Upper lobe of left lung (tissue), 6 donors: ENCODE measurements at regions not wholly inside any gene's neighbourhood (a gene's known extent, or its start where the extent isn't known, plus 50 kb on each side); places are given as distances from the start of the nearest gene placed in this dataset.

ENCODE experiments used
- ATAC-seq, 2 donors: fragments of 200-7000 bp; cut with Tn5 transposase; one replicate each; pipeline ENCODE4 v1.9.1; 2022; ENCODE audit warnings: mild to moderate bottlenecking in 2 of 2, moderate library complexity in 2 of 2; ENCODE audit not compliant: low FRiP score in 2 of 2
- DNase-seq, 2 donors: peaks; one replicate each; pipeline ENCODE4 v3.0.0-alpha.2; 2019 to 2020
- H3K27ac ChIP-seq, 4 donors: fragments of 200-600 bp; sonication (generic); one replicate each; pipeline ENCODE4 v1.5.1; 2016 to 2019
- H3K27me3 ChIP-seq, 4 donors: fragments of 200-600 bp; sonication (generic); one replicate each; pipeline ENCODE4 v1.5.1; 2017 to 2019
- H3K36me3 ChIP-seq, 4 donors: fragments of 200-600 bp; sonication (generic); one replicate each; pipeline ENCODE4 v1.5.1; 2016 to 2019
- H3K4me1 ChIP-seq, 4 donors: fragments of 200-600 bp; sonication (generic); one replicate each; pipeline ENCODE4 v1.5.1; 2018 to 2019
- H3K4me3 ChIP-seq, 4 donors: fragments of 200-600 bp; sonication (generic); one replicate each; pipeline ENCODE4 v1.5.1; 2017 to 2019; ENCODE audit warnings: mild to moderate bottlenecking in 2 of 4, moderate library complexity in 1 of 4
- H3K9me3 ChIP-seq, 4 donors: fragments of 200-600 bp; sonication (generic); one replicate each; pipeline ENCODE4 v1.5.1; 2018 to 2019
- CTCF ChIP-seq, 6 experiments: fragments of 450-650 bp in 4 of 6; fragments of 200-600 bp in 2 of 6; sonication (generic) in 2 of 6; IDR thresholded peaks; one replicate each; pipeline ENCODE4 v1.5.1; 2016 to 2019; ENCODE audit warnings: antibody characterized with exemption in 6 of 6
- EP300 ChIP-seq, 4 donors: sonication (generic); formaldehyde crosslinking; IDR thresholded peaks; one replicate each; pipeline ENCODE4 v1.5.1; 2017; ENCODE audit warnings: antibody characterized with exemption in 4 of 4, control low read depth in 2 of 4
- POLR2A ChIP-seq, 4 donors: fragments of 450-650 bp; IDR thresholded peaks; one replicate each; pipeline ENCODE4 v1.5.1; 2016 to 2017; ENCODE audit warnings: antibody characterized with exemption in 4 of 4, mild to moderate bottlenecking in 2 of 4
- POLR2AphosphoS5 ChIP-seq, 2 donors: sonication (generic); formaldehyde crosslinking; IDR thresholded peaks; one replicate each; pipeline ENCODE4 v1.5.1; 2017; ENCODE audit warnings: antibody characterized with exemption in 2 of 2
- WGBS, 2 donors: methylation state at CpG; one replicate each; pipeline ENCODE4 v1.1.5; 2017 to 2018; 5-methylcytosine and 5-hydroxymethylcytosine counted together
- donor health status: DM: no; HTN: no; CAD: no; lungs with moderate emphysema.
- donor health status: DM: no; HTN: yes; CAD: no; lungs with severe emphysema.

- 62 to 76% methylated on average over 11 of the region's 11 CpGs for WGBS, 2 donors
- no peak overlapping the region for H3K27ac ChIP-seq
- ATAC-seq (peak in 1 of 2 donors; percentile 25), DNase-seq (no peak)
- no peak overlapping the region for H3K4me3 ChIP-seq
- no peaks in the 10 kb centered on the region for H3K4me1 ChIP-seq
- TF ChIP-seq POLR2A (IDR thresholded peaks at IDR 0.05) (no peak), CTCF (IDR thresholded peaks at IDR 0.05) (no peak), POLR2AphosphoS5 (IDR thresholded peaks at IDR 0.05) (no peak), EP300 (IDR thresholded peaks at IDR 0.05) (no peak)
- H3K27me3 ChIP-seq, result no peaks in the 10 kb centered on the region
- H3K36me3 ChIP-seq, result no peaks in the 10 kb centered on the region
- no peaks in the 10 kb centered on the region for H3K9me3 ChIP-seq
Measured at GRCh38 chr22:44603767-44604166, 98.2 kb upstream of the PRR5 start.

DNA sequence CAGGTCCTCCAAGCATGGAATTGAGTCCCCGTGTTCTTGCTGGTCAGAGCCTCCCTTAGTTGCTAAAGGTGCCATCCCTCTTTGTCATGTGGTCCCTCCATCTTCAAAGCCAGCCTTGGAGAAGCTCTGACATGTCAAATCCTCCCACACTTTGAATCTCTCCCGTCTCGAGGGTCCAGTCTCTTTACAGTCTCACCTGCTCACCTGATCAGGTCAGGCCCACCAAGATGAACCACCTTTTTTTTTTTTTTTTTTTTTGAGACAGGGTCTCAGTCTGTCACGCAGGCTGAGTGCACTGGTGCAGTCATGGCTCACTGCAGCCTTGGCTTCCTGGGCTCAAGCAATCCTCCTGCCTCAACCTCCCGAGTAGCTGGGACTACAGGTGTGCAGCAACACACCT is 100.3 kb upstream of the PRR5 start:
- no peak overlapping the region for H3K27ac ChIP-seq
- 92 to 94% methylated on average over 5 of the region's 5 CpGs for WGBS, 2 donors
- no peaks in the 10 kb centered on the region for H3K4me1 ChIP-seq
- DNase-seq (no peak), ATAC-seq (no peak)
- H3K36me3 ChIP-seq, result no peaks in the 10 kb centered on the region
- H3K9me3 ChIP-seq, result no peaks in the 10 kb centered on the region
- no peak overlapping the region for H3K4me3 ChIP-seq
- no peak for TF ChIP-seq POLR2A (IDR thresholded peaks at IDR 0.05)
- no peak for TF ChIP-seq EP300 (IDR thresholded peaks at IDR 0.05)
- TF ChIP-seq POLR2AphosphoS5 (IDR thresholded peaks at IDR 0.05), result no peak
- TF ChIP-seq CTCF (IDR thresholded peaks at IDR 0.05), result no peak
- H3K27me3 ChIP-seq, result no peaks in the 10 kb centered on the region

- H3K36me3 ChIP-seq, result no peaks in the 10 kb centered on the region
- TF ChIP-seq EP300 (IDR thresholded peaks at IDR 0.05) (no peak), POLR2AphosphoS5 (IDR thresholded peaks at IDR 0.05) (no peak), CTCF (IDR thresholded peaks at IDR 0.05) (no peak), POLR2A (IDR thresholded peaks at IDR 0.05) (no peak)
- no peaks in the 10 kb centered on the region for H3K4me1 ChIP-seq
- WGBS, 2 donors, result 88% methylated on average over 7 of the region's 7 CpGs
- H3K9me3 ChIP-seq, result no peaks in the 10 kb centered on the region
- no peak overlapping the region for H3K4me3 ChIP-seq
- DNase-seq, result no peak
- H3K27me3 ChIP-seq, result no peaks in the 10 kb centered on the region
- no peak overlapping the region for H3K27ac ChIP-seq
- ATAC-seq, result no peak
Measured at GRCh38 chr22:44601189-44601588, 100.8 kb upstream of the PRR5 start.

DNA sequence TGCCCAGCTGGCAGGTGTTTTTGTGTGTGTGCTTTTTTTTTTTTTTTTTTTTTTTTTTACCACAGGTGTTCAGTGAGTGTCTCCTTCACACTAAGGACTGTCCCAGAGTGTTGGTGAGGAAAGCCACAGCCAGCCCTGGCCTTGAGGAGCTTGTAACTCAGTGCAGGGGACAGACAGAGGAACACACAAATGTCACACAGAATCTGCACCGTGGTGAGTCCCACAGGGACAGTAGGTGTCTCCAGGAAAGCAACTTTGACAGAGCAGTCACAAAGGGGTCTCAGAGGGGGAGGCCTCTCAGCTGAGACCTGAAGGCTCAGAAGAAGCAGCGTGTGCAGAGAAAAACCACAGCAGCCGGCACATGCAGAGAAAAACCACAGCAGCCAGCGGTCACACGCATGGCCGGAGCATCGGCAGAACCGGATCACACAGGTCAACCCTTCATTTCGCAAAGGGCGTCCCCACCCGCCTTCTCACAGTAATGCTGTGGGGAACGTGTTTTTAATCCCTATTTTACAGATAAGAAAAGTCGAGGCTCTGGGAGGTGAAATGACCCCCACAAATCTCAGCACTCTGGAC is 101.7 kb upstream of the PRR5 start:
- H3K36me3 ChIP-seq, result no peaks in the 10 kb centered on the region
- H3K4me3 ChIP-seq, result no peak overlapping the region
- H3K27ac ChIP-seq, result no peak overlapping the region
- TF ChIP-seq CTCF (IDR thresholded peaks at IDR 0.05) (no peak), POLR2A (IDR thresholded peaks at IDR 0.05) (no peak), EP300 (IDR thresholded peaks at IDR 0.05) (no peak), POLR2AphosphoS5 (IDR thresholded peaks at IDR 0.05) (no peak)
- H3K4me1 ChIP-seq, result peaks cover 0 to 5% (median 0%) of the 10 kb centered on the region in 4 donors
- no peaks in the 10 kb centered on the region for H3K9me3 ChIP-seq
- DNase-seq (no peak), ATAC-seq (no peak)
- WGBS, 2 donors, result 81 to 85% methylated on average over 13 of the region's 13 CpGs
- H3K27me3 ChIP-seq, result no peaks in the 10 kb centered on the region

- DNase-seq (no peak), ATAC-seq (no peak)
- TF ChIP-seq CTCF (IDR thresholded peaks at IDR 0.05), result no peak
- no peak for TF ChIP-seq EP300 (IDR thresholded peaks at IDR 0.05)
- no peak for TF ChIP-seq POLR2AphosphoS5 (IDR thresholded peaks at IDR 0.05)
- no peak for TF ChIP-seq POLR2A (IDR thresholded peaks at IDR 0.05)
- H3K9me3 ChIP-seq, result no peaks in the 10 kb centered on the region
- WGBS, 2 donors, result 72 to 79% methylated on average over 9 to 11 of the region's 11 CpGs
- no peaks in the 10 kb centered on the region for H3K27me3 ChIP-seq
- H3K27ac ChIP-seq, result no peak overlapping the region
- H3K4me1 ChIP-seq, result peaks cover 0 to 5% (median 0%) of the 10 kb centered on the region in 4 donors
- H3K36me3 ChIP-seq, result no peaks in the 10 kb centered on the region
- H3K4me3 ChIP-seq, result no peak overlapping the region
Measured at GRCh38 chr22:44599500-44600140, 101.6 kb upstream of the RTL6 start.
